ENCODE measurements at regions not wholly inside any gene's neighbourhood (a gene's known extent, or its start where the extent isn't known, plus 50 kb on each side); places are given as distances from the start of the nearest gene placed in this dataset.

- H3K36me3 Mint-ChIP-seq: no peaks in the 10 kb centered on the region
- DNase-seq (ENCODE audit: extremely low spot score, unreplicated experiment): no peak
- no peak overlapping the region for H3K4me3 Mint-ChIP-seq
- peaks cover 4% of the 10 kb centered on the region for H3K27me3 Mint-ChIP-seq
- H3K4me1 Mint-ChIP-seq (ENCODE audit: unreplicated experiment): peaks cover 13% of the 10 kb centered on the region
- TF ChIP-seq CTCF (conservative IDR thresholded peaks at IDR 0.05): no peak
- H3K9me3 Mint-ChIP-seq: peaks cover 4% of the 10 kb centered on the region
- no peak overlapping the region for H3K27ac Mint-ChIP-seq
These were observed 385.9 kb downstream of the BMP4 start for GRCh38 chr14:53570411-53571387.

- DNase-seq (ENCODE audit: extremely low spot score, unreplicated experiment): no peak
- Mint-ChIP-seq H3K27ac (no peak overlapping the region), H3K36me3 (no peaks in the 10 kb centered on the region), H3K9me3 (peaks cover 6% of the 10 kb centered on the region), H3K27me3 (peaks cover 4% of the 10 kb centered on the region), H3K4me1 (ENCODE audit: unreplicated experiment) (peaks cover 13% of the 10 kb centered on the region), H3K4me3 (no peak overlapping the region)
- TF ChIP-seq CTCF (conservative IDR thresholded peaks at IDR 0.05): no peak
These were observed 387.2 kb downstream of the BMP4 start for GRCh38 chr14:53569446-53569845.

GRCh38 chr14:53567236-53567780 lies 389.3 kb downstream of the BMP4 start:
- H3K27ac Mint-ChIP-seq: no peak overlapping the region
- TF ChIP-seq CTCF (conservative IDR thresholded peaks at IDR 0.05): no peak
- H3K4me1 Mint-ChIP-seq (ENCODE audit: unreplicated experiment): peaks cover 13% of the 10 kb centered on the region

GRCh38 chr14:53564870-53565269 lies 391.8 kb downstream of the BMP4 start:
- no peaks in the 10 kb centered on the region for H3K27me3 Mint-ChIP-seq
- TF ChIP-seq CTCF (conservative IDR thresholded peaks at IDR 0.05): no peak
- H3K9me3 Mint-ChIP-seq: peaks cover 16% of the 10 kb centered on the region
- H3K4me3 Mint-ChIP-seq: no peak overlapping the region
- DNase-seq (ENCODE audit: extremely low spot score, unreplicated experiment): no peak
- H3K36me3 Mint-ChIP-seq: no peaks in the 10 kb centered on the region
- no peak overlapping the region for H3K27ac Mint-ChIP-seq
- H3K4me1 Mint-ChIP-seq (ENCODE audit: unreplicated experiment): no peaks in the 10 kb centered on the region

More at GRCh38 chr14:53567236-53567780, 389.3 kb downstream of the BMP4 start:
- H3K36me3 Mint-ChIP-seq: no peaks in the 10 kb centered on the region
- no peak for DNase-seq (ENCODE audit: extremely low spot score, unreplicated experiment)
- no peak overlapping the region for H3K4me3 Mint-ChIP-seq
- peaks cover 7% of the 10 kb centered on the region for H3K9me3 Mint-ChIP-seq
- peaks cover 4% of the 10 kb centered on the region for H3K27me3 Mint-ChIP-seq

GRCh38 chr14:53563628-53564027 lies 393.0 kb downstream of the BMP4 start:
- Mint-ChIP-seq H3K4me1 (ENCODE audit: unreplicated experiment) (no peaks in the 10 kb centered on the region), H3K27me3 (no peaks in the 10 kb centered on the region), H3K4me3 (no peak overlapping the region), H3K9me3 (peaks cover 16% of the 10 kb centered on the region), H3K36me3 (no peaks in the 10 kb centered on the region), H3K27ac (no peak overlapping the region)
- TF ChIP-seq CTCF (conservative IDR thresholded peaks at IDR 0.05): no peak
- DNase-seq (ENCODE audit: extremely low spot score, unreplicated experiment): no peak
